GM18507 (cell line): ENCODE measurements at regions not wholly inside any gene's neighbourhood (a gene's known extent, or its start where the extent isn't known, plus 50 kb on each side); places are given as distances from the start of the nearest gene placed in this dataset.
"Not testable (repeated sequence)": the region's sequence is repeated elsewhere in the genome, so short reads cannot be mapped to it uniquely, and the experiment has no call there.

Source experiments
- DNase-seq: peaks from one replicate; pipeline ENCODE4 v3.0.0; 2011; ENCODE audit warnings: low read depth; ENCODE audit not compliant: insufficient read length; ENCODE audit errors: extremely low spot score
- FAIRE-seq: peaks from 2 replicates; lab custom pipeline; 2011; peaks lifted over from hg19 to GRCh38; lab: Jason Lieb, UNC

DNA sequence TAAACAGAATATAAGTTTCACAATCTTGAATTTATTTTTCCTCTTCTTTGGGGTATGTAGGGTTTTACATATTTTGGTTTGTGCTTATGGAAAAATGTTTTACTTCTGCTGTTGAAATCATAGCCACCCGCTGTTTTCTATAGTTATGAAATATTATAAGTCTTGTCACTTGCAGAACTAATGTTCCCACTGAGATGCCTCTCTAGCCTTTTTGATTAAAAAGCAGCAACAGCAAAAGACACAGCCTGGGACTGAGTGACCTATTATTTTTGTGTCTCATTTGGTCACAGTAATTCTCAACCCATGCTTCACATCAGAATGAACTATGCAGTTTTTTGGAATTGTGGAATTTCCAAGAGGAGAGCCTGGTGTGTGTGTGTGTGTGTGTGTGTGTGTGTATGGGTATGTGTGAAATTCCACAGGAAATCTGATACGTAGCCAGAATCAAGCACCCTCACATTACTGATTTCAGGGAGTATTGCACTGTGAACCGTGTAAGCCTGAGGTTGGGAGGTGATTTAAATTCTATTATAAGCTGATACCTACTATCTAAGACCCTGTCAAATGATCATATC is 55.7 kb upstream of the FRMD6 start:
- DNase-seq, result no peak
- FAIRE-seq, result no peak

DNA sequence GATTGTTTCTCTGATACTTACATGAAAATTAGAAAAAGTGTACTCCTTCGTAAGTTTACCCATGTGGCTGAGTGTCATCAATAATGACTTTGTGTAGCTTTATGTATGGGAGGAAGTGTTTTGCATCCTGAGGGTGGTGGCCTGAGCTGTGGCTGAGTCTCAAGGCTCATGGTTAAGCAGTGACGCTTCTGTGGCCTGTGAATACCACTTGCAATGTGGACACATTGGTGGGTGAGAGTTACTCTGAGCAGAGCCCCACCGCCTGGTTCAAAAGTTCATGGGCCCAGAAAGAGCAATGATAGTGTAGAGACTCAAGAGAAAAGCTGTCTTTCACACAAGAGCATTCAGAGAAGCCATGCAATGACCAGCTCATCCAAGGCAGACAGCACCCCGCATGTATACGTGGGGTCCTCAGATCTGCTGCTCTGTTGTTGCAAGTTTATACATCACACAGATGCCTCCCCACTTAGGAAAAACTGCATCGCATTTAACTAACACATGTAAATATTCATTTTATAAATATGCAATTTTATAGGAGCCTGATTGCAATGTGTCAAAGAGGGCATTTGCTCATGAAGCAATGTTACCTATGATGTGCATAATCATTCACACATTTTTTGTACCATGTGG is 55.1 kb upstream of the FRMD6 start:
- DNase-seq, result no peak
- FAIRE-seq, result no peak

DNA sequence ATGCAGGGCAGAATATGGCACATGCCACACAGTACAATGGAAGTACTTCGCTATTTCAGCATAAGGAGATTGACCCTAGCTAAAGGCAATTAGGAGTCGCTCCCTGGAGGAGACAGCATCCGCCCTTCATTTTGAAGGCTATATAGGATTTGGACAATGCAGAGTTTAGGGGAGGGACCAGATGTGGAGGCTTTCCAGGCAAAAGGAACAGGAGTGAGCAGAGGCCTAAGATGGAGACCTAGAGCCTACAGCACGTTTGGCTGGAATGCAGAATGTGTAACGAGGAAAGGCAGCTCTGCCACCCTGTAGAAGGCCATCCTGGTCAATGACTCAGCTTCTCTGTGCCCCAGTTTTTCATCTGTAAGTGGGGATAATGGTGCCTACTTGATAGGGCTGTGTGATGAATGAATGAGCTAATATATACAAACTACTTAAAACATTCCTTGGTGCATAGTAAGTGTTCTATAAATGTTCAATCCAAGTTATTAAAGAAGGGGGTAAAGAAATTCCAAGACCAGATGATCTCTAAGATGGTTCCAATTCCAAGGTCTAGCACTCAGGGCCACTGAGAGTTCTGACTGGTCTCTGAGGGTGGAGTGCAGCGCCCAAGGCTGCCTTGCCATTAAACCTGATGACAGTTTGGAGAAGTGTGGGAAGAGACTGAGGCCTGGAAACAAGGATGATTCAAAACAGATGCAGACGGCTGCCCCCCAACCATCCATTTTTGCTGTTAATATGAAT is 54.3 kb upstream of the FRMD6 start:
- no peak for DNase-seq
- no peak for FAIRE-seq

DNA sequence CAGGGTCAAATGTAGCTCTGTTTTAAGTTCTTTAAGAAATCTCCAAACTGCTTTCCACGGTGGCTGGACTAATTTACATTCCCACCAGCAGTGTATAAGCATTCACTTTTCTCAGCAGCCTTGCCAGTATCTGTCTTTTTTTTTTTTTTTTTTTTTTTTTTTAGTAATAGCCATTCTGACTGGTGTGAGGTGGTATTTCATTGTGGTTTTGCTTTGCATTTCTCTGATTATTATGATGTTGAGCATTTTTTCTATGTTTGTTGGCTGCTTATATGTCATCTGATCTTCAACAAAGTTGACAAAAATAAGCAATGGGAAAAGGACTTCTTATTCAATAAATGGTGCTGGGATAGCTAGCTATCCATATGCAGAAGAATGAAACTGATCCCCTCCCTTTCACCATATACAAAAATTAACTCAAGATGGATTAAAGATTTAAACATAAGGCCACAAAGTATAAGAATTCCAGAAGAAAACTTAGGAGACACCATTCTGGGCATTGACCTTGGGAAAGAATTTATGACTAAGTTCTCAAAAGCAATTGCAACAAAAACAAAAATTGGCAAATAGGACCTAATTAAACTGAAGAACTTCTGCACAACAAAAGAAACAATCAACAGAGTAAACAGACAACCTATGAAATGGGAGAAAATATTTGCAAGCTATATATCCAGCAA is 52.6 kb upstream of the FRMD6 start:
- FAIRE-seq, DNase-seq: not testable (repeated sequence)

DNA sequence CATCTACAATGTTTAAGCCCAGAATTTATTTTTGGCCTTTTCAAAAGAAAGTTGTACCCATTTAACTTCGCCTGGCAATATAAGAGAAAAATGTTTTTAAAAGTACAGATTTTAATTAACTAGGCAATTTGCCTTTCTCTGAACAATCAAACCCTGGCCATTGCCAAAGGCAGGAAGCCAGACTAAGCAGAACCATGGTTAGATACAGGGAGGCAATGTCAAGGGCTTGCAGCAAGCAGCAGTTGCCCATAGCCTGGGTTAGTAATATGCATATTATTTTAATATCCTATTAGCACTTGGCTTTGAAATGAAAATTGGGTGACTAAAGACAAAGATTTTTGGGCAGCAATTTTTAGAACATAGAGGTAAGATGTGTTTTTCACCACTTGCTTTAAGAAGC is 51.1 kb upstream of the FRMD6 start:
- FAIRE-seq, result no peak

More for the DNA sequence above, 51.1 kb upstream of the FRMD6 start:
- DNase-seq, result no peak
